Brain pericyte (primary cell): ENCODE measurements at regions not wholly inside any gene's neighbourhood (a gene's known extent, or its start where the extent isn't known, plus 50 kb on each side); places are given as distances from the start of the nearest gene placed in this dataset.

ENCODE experiments used
- DNase-seq: peaks from one replicate; pipeline ENCODE4 v3.0.0-alpha.2; 2012; ENCODE audit warnings: low read depth, low spot score

DNA sequence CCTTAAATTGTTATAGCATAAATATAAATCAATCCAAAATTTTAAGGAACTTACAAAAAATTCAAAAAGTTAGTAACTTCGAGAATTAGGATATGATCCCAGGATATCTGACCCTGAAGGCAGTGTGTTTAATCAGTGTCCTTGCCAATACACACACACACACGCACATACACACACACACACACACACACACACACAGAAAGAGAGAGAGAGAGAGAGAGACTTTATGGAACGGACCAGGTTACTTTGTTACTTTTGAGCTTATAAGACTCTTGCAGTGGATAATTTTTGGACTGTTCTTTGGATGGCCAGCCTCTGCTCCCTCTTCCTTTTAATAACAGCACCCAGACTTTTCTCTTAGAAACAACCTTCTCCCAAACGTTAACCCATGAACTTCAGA, 322.9 kb downstream of the NFIB start:
- DNase-seq = no peak

DNA sequence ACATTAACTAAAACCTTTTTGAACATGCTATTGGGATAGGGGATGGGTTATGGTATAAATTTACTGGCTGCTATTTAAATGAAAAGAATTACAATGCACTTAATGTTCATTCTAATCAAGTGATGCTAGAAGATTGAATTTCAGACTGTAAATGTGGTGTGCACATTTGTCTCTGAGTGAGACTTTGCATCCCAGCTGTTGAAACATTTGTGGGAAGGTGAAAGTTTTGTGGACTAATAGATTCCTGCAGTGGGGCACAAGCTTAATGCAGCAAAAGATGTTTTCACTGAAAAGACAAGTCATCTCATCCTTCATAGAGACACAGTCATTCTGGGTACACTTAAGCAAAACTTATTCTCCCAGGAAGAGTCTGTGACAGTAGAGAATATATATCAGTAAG, 323.6 kb downstream of the NFIB start:
- no peak for DNase-seq

DNA sequence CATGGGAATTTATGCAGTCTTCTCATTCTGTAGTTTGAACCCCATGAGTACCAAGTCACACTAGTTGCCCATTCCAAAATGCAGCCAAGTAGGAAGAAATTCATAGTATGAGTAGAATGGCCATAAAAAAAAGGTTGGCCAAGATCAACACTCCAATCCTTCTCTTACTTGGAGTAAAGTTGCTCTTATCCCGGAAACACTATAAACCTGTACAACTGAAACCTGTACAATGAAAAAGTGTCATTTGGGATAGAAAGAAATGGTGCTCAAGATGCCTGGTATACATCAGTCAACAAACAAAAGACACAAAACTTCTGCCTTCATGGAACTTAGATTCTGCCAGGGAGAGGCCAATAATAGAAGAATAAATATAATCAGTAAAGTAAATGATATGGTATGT, 325.0 kb downstream of the NFIB start:
- DNase-seq = no peak

DNA sequence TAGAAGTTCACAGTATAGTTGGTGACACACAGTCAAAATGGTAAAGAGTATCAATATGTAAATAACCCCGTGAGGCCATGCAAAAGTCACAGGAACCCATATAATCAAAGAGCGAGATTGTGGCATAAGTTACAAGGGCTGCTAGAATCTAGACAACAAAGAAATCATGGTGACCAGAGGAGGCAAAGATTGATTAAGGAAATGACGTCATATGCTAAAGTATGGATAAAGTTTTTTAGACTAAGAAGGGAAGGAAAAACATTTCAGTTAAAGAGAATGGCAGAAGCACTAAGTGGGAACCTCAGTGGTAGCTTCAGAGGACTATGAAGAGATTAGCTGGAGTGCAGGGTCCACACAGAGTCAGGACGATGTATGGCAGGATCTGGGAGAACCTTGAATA, 330.3 kb downstream of the NFIB start:
- no peak for DNase-seq

DNA sequence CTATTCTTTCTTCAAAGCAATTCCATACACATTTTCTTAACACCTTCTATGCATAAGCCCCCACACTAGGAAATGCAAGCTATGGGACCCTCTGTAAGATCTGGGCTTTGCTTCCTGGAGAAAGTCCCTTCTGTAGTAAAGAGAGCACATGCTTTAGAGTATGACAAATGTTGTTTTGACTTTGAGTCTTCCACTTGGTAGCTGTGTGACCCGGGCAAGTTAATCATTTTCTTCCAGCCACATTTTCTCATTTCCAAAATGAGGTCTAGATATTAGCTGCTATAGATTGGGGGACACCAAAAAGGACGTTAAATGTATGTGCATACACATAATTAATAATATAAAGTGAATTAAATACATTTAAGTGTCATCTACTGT, 334.0 kb downstream of the NFIB start:
- DNase-seq = no peak

DNA sequence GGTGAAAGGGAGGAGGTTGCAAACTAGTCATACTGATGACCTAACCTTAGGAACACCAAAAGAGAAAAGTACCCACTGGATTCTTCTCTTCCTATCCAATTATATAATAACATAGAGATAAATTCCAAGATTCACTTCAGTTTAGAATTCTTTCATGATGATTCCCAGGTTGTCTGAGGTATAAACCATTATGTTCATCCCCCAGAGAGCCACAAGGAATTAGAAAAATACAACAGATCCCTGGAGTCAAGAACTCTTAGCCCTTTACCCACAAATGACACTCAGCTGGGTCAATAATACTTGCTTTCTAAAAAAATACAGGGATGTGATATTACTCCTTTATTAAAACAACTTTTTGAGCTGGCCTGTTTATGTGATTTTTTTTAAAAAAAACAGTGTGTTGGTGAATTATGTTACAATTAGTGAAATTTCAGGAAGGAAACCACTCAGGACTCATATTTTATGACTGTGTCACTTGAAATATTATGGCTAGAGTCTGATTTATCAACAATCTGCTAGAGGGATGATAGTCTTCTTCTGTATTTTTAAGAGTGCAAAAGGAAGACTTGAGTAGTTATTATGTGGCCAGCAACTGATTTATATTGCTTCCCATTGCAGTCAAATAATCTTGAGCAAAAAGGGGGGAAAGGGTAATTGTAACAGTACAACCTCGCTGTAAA, 338.2 kb downstream of the NFIB start:
- DNase-seq = peak; percentile 73

DNA sequence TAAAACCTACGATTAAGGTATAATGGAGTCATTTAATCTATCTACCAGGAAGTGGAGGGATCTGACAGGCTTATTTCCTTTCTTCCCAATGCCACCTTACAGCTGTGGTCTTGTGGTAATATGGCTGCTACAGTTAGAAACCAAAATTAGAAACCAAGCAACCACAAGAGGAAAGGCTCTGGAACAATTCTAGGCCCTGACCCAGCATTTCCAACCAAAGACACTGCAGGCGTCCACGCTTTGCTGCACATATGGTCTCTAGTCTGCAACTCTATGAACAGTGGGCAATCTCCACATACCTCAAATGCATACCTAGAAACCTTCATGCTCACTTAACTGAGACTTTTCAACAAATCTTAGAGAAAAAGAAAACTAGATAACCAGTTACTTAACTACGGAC, 339.1 kb downstream of the NFIB start:
- no peak for DNase-seq

DNA sequence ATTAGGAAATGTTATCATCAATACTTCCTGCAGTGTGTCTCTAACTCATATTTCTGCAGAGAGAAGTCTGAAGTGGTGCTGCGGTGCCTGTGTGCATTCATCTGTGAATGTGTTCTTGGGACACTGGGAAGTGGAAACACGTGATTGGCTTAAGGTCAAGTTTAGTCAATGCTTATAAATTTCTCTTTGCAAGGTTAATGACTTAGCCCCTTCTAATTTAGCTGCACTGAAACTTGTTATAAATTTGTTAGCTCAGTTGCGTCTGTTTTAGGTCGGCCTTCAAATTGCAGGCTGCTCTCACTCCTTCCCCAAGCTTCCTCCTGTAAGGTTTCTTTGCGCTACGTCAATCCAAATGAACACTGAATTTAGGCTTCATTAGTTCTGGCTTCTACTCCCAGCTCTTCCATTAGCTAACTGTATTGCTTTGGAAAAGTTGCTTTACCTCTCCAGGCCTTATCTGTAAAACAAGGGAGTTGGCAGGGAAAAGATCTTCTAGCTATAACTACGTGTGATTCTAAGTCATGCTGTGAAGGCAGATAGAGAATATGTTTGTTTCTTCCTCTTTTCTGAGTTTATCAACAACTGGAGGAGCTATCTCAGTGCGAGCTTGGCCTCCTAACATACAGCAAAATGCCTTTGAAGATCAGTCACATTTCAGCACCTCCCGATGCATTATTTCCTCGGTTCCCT, 341.8 kb downstream of the NFIB start:
- no peak for DNase-seq

DNA sequence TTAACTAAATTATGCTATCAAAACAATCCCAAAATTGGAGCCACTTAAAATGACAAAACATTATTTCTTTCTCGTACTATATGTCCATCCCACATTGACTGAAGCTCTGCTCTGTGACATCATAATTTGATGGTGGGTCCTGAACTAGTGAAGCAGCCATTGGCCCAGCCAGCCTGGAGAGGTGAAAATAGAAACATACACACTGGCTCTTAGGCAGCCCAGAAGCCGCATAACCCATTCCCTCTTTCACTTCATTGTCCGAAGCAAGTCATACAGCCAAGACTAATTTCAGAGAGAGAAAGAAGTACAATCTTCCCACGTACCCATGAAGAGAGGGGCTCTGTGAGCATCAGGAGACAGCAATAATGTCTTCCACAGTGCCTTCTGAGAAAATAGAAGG, 342.5 kb downstream of the NFIB start:
- no peak for DNase-seq

DNA sequence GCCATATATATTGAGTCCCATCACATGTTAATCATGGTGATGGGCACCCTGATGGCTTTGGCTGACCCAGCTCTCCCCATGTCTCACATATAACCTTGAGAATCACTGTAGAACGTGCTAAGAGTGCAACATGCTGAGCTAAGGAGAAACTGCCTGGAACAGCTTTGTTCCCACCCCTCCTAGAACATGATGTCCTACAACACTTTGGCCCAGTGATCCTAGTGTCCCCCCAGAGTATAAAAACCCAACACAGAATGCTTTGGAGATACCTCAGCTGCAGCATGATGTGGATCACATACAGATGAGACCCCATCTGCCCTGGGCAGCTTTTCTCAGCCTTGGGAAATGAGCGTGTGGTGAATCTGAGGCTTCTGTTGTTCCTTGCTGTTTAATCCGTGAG, 343.5 kb downstream of the NFIB start:
- DNase-seq = no peak

DNA sequence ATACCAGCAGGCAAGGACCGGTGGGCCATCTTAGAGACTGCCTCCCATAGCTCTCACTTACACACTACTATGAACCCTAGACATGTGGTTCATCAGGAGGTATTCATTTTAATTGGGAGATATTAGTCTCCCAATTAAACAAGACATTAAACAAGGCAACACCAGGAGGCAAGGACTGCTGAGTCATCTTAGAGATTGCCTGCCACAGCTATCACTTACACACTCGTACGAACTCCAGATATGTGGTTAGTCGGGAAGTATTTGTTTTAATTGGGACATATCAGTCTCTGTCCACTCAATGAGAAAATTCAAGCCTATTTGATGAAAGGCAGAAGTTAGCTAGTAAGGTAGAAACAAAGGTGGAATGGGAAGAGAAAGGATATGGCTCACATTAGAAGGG, 343.9 kb downstream of the NFIB start:
- DNase-seq = no peak

DNA sequence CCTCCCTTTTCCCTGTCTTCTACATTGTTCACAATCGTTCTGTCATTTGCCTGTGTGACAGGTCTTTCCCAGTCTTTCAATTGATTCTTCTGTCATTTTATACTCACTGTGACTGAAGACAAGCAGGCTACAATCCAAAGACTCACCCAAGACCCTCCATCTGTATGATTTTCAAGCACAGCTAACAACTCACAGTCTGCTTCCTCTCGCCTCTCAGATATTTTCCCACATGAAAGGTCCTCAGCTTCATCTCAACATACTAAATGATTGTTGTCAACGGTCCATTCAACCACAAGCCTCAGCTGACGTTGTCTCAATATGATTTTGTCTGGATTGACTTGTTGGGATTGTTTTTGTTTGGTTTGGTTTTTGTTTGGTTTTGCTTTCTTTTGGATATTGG, 346.5 kb downstream of the NFIB start:
- DNase-seq = no peak

DNA sequence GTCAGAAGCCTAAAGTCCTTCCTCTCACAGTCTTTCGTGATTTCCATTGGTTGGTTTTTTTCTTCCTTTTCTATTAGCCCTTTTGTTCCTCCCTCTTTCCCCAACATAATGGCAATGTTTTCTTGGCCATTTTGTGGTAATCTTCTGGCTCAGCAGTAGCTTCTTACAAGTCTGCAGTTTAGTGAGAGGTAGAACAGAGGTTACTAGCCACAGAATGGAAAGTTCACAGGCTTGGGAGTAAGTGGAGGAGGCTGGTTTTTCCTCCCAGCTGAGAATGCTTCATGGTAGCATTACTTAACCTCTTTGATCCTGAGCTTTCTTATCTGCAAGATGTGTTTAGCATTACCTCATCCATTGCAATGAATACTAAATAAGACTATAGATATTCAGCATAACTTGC, 346.9 kb downstream of the NFIB start:
- DNase-seq = no peak

DNA sequence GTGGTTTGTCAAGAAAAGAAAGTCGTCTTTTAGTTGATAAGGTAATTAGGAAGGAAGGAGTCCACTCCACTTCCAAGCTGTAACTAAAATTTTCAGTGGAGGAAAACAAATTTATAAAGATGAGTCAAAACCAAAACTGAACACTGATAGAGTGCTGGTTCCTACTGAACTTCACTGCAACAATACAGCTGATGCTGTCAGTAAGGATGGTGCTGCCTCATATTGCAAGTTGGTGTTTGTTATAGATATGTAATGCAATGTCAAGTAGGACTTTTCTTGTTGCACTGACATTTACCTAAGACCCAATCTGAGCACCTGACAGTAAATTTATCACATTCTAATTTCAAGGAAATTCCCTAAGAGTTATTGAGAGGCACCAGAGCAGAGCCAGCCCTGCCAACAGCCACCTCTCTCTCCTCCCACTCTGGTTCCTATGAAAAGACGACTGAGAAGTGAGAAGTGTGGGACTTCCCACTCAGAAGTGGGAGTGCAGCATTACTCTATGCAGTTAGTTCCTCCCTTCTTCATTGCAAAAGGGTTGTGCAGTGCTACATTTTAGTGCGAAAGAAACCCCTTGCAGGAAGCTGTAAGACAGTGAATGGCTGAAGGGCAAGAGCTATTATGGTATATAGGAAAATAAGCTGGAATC, 350.8 kb downstream of the NFIB start:
- DNase-seq = no peak

DNA sequence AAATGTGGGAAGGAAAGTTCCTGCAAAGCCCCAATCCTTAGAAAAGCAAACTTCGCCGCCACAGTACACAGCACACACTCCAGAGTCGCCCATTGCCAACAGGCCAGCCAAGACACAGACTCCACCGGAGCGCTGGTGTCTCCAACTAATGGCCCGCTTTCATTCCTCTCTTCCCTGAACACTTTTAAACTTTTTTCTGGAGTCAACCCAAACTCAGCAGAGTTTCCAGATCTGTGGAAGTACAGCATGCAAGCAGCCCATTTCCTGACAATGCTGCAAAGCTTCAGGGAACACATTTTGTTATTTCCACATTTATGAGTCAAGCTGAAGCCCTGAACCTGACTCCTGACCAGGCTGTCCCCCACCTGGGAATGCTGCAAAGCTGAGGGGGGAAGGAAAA, 351.9 kb downstream of the NFIB start:
- DNase-seq = no peak

DNA sequence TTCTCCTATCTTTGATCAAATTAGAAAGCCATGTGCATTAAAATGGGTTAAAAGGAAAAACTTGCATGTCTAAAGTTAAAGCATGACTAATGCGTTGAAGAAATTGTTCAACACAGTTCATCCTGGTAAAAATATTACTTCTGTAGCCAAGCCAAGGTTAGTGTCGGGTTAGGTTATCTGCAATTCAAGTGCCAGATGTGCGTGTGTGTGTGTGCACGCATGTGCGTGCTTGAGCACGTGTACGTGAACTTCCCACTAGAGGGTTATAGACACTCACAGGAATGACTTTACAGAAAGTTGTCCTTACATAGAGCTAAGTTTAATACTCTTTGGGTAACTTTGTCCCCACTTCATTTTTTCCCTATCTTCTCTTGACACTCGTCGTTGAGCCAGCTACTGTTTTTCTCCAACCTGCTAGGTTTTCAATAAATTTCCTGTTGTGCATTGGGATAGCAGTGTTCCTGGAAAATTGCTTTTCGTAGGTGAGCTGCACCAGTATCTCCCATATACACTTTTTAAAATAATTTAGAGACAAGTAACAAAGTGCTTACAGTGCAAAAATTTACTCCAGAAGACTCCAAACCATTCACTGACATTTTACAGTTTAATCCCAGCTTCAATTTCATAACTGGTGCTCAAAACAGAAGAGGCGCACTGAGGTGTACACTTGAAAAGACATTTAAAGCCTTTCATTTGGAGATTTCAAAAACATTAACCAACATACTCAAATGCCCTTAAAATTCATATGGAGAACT, 353.8 kb downstream of the NFIB start:
- DNase-seq = no peak

DNA sequence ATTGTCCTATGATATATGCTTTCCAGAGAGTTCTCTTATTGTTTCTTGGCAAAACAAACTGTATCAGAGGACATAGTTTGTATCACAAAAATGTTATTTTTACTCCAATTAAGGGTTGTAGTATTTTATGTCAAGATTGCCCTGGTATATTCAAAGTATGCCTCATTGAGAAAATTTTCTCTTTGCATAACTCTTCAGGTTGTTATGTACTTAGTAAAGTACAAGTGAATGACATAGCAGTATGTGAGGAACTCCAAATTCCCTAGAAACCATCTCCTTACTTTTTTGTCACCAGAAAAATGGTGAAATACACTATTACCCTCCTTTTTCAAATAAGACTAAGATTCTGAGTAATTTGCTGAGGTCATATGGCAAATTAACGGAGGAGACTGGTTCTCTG, 355.3 kb downstream of the NFIB start:
- DNase-seq = no peak

DNA sequence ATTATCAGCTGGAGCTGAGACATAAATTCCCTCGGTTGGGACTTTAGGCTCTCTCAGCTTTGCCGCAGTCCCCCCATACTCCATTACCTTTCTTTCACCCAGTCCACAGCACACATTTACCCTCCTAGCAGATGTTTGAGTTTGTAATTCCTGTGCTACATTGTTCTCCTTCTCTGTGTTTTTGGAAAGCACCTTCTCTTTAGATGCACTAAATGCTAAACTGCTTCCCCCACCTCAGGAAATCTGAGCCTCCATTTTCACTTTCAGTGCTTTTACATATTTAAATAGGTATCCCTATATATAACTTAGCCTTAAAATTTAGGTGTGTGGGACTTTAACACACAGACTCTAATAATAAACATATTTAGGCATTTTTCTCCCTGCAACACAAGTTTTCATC, 356.9 kb downstream of the NFIB start:
- no peak for DNase-seq

DNA sequence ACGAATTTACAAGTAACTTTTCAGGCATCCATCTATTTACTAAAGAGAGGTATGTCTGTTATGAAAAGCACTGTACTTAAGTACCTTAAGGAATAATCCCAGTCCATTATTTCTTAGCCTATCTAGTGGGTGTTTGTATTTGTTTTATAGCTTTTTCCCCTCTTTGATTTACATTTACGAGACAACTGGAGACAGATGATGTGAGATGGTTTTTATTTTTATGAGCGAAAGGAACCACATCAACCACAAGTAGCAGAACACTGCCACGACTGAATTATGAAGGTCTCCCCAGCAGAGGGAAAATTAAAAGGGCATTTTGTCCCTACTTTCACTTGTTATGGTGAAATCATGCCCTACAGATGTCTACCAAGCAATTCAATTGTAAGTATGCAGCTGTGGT, 357.8 kb downstream of the NFIB start:
- DNase-seq = no peak

DNA sequence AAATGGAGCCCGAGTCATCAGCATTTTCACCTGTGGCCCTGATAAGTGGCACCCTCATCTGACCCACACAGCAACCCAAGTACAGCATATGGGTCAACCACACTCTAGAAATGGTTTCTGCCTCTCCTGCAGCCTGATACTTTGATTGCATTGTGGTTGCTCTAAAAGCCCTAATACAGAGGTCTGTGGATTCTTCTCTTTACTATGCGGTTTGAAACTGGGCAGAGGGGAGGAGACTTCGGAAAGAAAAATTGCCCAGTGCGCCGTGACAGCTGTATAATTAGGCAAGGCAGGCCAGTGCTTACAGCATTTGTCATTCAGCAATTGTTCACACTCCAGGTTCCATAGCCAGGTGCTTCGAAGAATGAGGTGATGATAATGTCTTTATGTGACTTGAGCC, 361.0 kb downstream of the NFIB start:
- DNase-seq = no peak

DNA sequence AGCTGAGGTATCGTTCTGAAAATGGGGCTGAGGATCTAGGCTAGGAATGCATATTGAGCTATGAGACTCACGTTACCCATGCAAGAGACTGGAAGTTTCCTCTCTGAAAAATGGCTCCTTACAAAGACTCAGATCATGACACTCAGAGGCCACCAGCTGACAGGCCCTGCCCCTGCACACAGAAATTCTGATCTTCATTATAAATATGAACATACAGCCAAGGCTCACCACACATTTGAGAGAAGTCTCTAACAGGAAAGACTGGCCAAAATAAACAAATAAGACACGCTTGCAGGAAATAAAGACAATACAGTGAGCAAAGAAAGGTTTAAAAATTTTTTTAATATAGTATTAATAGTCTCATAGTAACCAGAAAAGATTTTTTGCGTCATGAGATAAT, 365.9 kb downstream of the NFIB start:
- peak; percentile 64 for DNase-seq

DNA sequence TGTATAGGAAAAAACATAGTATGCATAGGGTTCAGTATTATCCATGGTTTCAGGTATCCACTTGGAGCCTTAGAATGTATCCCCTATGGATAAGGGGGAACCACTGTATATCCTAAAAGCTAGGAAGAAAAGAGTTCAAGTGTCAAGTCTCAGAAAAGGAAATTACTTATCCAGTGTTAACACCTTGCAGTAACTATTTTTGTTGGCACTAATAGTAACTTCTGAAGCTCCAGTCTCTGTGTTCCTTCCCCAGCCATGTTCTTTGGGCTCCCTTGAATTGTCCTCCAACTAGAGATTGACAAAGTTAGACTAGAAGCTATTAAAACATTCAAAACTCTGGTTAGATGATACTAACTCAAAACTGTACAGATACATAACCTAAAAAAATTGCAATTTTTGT, 370.8 kb downstream of the NFIB start:
- no peak for DNase-seq

DNA sequence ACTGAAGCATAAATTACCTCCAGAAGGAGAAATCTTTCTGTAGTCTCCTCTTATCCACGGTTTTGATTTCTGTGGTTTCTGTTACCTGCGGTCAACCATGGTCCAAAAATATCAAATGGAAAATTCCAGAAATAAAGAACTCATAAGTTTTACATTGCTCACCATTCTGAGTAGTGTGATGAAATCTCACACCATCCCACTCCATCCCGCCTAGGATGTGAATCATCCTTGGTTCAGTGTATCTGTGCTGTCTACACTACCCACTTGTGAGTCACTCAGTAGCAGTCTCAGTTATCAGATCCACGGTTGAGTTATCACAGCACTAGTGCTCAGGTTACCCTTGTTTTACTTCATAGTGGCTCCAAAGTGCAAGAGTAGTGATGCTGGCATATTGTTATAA, 371.2 kb downstream of the NFIB start:
- DNase-seq = no peak
